Upper lobe of left lung (tissue), 4 donors: ENCODE measurements at regions not wholly inside any gene's neighbourhood (a gene's known extent, or its start where the extent isn't known, plus 50 kb on each side); places are given as distances from the start of the nearest gene placed in this dataset.

ENCODE experiments used
- POLR2A ChIP-seq, 4 donors: fragments of 450-650 bp; IDR thresholded peaks; one replicate each; pipeline ENCODE4 v1.5.1; 2016 to 2017; ENCODE audit warnings: antibody characterized with exemption in 4 of 4, mild to moderate bottlenecking in 2 of 4
- POLR2AphosphoS5 ChIP-seq, 2 donors: sonication (generic); formaldehyde crosslinking; IDR thresholded peaks; one replicate each; pipeline ENCODE4 v1.5.1; 2017; ENCODE audit warnings: antibody characterized with exemption in 2 of 2
- TF ChIP-seq, protein P1 (sequence below), 6 experiments: fragments of 450-650 bp in 4 of 6; fragments of 200-600 bp in 2 of 6; sonication (generic) in 2 of 6; IDR thresholded peaks; one replicate each; pipeline ENCODE4 v1.5.1; 2016 to 2019; ENCODE audit warnings: antibody characterized with exemption in 6 of 6

DNA sequence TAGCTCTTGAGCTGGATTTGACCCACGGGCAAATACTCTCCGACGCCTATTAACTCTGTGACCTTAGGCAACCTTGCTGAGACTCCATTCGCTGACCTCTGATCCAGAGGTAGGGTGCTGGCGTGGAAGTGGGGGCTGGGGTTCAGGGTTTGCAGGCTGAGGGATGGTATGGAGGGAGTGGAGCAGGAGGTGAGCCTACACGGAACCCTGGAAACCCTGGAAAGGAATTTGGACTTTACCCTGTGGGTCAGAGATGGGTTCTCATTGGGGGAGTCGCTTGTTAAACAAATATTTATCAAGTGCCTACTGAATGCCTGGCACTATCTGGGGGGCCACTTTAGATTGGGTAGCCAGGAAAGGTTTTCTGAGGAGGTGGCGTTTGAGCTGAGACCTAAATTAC, 58.2 kb upstream of the FZD7 start:
- TF ChIP-seq, protein P1, sequence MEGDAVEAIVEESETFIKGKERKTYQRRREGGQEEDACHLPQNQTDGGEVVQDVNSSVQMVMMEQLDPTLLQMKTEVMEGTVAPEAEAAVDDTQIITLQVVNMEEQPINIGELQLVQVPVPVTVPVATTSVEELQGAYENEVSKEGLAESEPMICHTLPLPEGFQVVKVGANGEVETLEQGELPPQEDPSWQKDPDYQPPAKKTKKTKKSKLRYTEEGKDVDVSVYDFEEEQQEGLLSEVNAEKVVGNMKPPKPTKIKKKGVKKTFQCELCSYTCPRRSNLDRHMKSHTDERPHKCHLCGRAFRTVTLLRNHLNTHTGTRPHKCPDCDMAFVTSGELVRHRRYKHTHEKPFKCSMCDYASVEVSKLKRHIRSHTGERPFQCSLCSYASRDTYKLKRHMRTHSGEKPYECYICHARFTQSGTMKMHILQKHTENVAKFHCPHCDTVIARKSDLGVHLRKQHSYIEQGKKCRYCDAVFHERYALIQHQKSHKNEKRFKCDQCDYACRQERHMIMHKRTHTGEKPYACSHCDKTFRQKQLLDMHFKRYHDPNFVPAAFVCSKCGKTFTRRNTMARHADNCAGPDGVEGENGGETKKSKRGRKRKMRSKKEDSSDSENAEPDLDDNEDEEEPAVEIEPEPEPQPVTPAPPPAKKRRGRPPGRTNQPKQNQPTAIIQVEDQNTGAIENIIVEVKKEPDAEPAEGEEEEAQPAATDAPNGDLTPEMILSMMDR (IDR thresholded peaks at IDR 0.05), result no peak
- TF ChIP-seq POLR2A (IDR thresholded peaks at IDR 0.05), result no peak
- TF ChIP-seq POLR2AphosphoS5 (IDR thresholded peaks at IDR 0.05), result no peak
